A549 (cell line): ENCODE measurements at regions not wholly inside any gene's neighbourhood (a gene's known extent, or its start where the extent isn't known, plus 50 kb on each side); places are given as distances from the start of the nearest gene placed in this dataset.

Experiments used
- ATAC-seq, 2 experiments: fragments of 200-7000 bp in 1 of 2; fragments of >200 bp in 1 of 2; cut with Nextera tagmentation in 1 of 2; cut with Tn5 transposase in 1 of 2; 3 replicates each; pipeline versions ENCODE4 v1.8.0 to v1.9.1; 2018 to 2020; ENCODE audit warnings: mild to moderate bottlenecking in 1 of 2, moderate library complexity in 1 of 2
- CTCF ChIA-PET: fragments of 300-600 bp; sonication (Branson Sonifier 250); formaldehyde crosslinking; extraction: SDS; loops from one replicate; lab custom pipeline; 2021; ENCODE audit warnings: antibody characterized with exemption, inconsistent platforms; lab: Yijun Ruan, JAX
- POLR2A ChIA-PET: fragments of 350-600 bp; formaldehyde crosslinking; extraction: SDS; loops from one replicate; lab custom pipeline; 2021; ENCODE audit warnings: antibody characterized with exemption, inconsistent platforms; lab: Yijun Ruan, JAX
- DNase-seq, 2 experiments: peaks; one replicate each; pipeline versions ENCODE4 v3.0.0 to v3.0.0-alpha.2; 2011 to 2016; ENCODE audit warnings: low read depth in 1 of 2, low spot score in 1 of 2
- FAIRE-seq: peaks from 2 replicates; lab custom pipeline; 2011; peaks lifted over from hg19 to GRCh38; lab: Jason Lieb, UNC
- H3K27ac ChIP-seq, 2 experiments: fragments of >200 bp; sonication (Bioruptor Twin); formaldehyde crosslinking; 3 replicates each; pipeline ENCODE4 v1.5.1; 2016 to 2017
- H3K4me1 ChIP-seq: fragments of >200 bp; sonication (Bioruptor Twin); formaldehyde crosslinking; 3 replicates; pipeline ENCODE4 v1.6.1; 2016
- H3K4me2 ChIP-seq: fragments of >200 bp; sonication (Bioruptor Twin); formaldehyde crosslinking; 3 replicates; pipeline ENCODE4 v1.6.1; 2016
- H3K4me3 ChIP-seq: fragments of >200 bp; sonication (Bioruptor Twin); formaldehyde crosslinking; 3 replicates; pipeline ENCODE4 v1.5.1; 2016
- H3K9me3 ChIP-seq: fragments of >200 bp; sonication (Bioruptor Twin); formaldehyde crosslinking; 3 replicates; pipeline ENCODE4 v1.6.1; 2016
- CBX2 ChIP-seq: fragments of 200-600 bp; sonication (generic); IDR thresholded peaks from 2 replicates; pipeline ENCODE4 v1.6.1; 2016; ENCODE audit warnings: low read depth, mild to moderate bottlenecking, borderline replicate concordance
- CEBPB ChIP-seq, 2 experiments: fragments of >200 bp in 1 of 2; sonication (Bioruptor Twin) in 1 of 2; formaldehyde crosslinking in 1 of 2; IDR thresholded peaks; 2 replicates each; pipeline ENCODE4 v1.6.1; 2012 to 2016
- CHD4 ChIP-seq: fragments of 200-600 bp; sonication (generic); IDR thresholded peaks from 2 replicates; pipeline ENCODE4 v1.6.1; 2016; ENCODE audit warnings: antibody characterized with exemption, mild to moderate bottlenecking, borderline replicate concordance
- EHMT2 ChIP-seq: fragments of 200-600 bp; sonication (generic); IDR thresholded peaks from 2 replicates; pipeline ENCODE4 v1.6.1; 2016; ENCODE audit warnings: antibody characterized with exemption, low read depth, mild to moderate bottlenecking, moderate library complexity
- ESRRA ChIP-seq: fragments of 150-350 bp; IDR thresholded peaks from 2 replicates; pipeline ENCODE4 v1.6.1; 2014; ENCODE audit warnings: mild to moderate bottlenecking, low read length, borderline replicate concordance
- FOSB ChIP-seq: fragments of 250-450 bp; sonication (Bioruptor Pico); IDR thresholded peaks from 2 replicates; pipeline ENCODE4 v1.5.0; 2020; ENCODE audit warnings: mild to moderate bottlenecking, moderate library complexity
- FOSL2 ChIP-seq, 2 experiments: fragments of 450-650 bp in 1 of 2; fragments of >200 bp in 1 of 2; sonication (Bioruptor Twin) in 1 of 2; formaldehyde crosslinking; IDR thresholded peaks; 2 replicates each; pipeline versions ENCODE4 v1.5.0 to v1.6.1; 2016 to 2020; ENCODE audit warnings: mild to moderate bottlenecking in 1 of 2, moderate library complexity in 1 of 2
- GATA3 ChIP-seq: IDR thresholded peaks from 2 replicates; pipeline ENCODE4 v1.6.1; 2012; ENCODE audit warnings: borderline replicate concordance
- HEYL ChIP-seq: fragments of 250-450 bp; sonication (Bioruptor Pico); IDR thresholded peaks from 2 replicates; pipeline ENCODE4 v1.8.0; 2021; ENCODE audit warnings: mild to moderate bottlenecking, moderate library complexity
- JUNB ChIP-seq: fragments of >200 bp; sonication (Bioruptor Twin); formaldehyde crosslinking; IDR thresholded peaks from 2 replicates; pipeline ENCODE4 v1.6.1; 2016
- MAFK ChIP-seq: fragments of 450-650 bp; IDR thresholded peaks from 2 replicates; pipeline ENCODE4 v1.6.1; 2014; ENCODE audit not compliant: partially characterized antibody
- MAZ ChIP-seq: fragments of 150-350 bp; IDR thresholded peaks from 2 replicates; pipeline ENCODE4 v1.6.1; 2014; ENCODE audit warnings: antibody characterized with exemption, low read depth, low read length, borderline replicate concordance
- MYC ChIP-seq: IDR thresholded peaks from 2 replicates; pipeline ENCODE4 v1.6.1; 2012; ENCODE audit warnings: mild to moderate bottlenecking, inconsistent platforms, low read length, improper control_type of control experiment, borderline replicate concordance
- NFE2L2 ChIP-seq: fragments of 150-350 bp; conservative IDR thresholded peaks from 2 replicates; pipeline ENCODE4 v1.6.1; 2014; ENCODE audit warnings: low read length
- NR3C1 ChIP-seq: fragments of >200 bp; sonication (Bioruptor Twin); formaldehyde crosslinking; IDR thresholded peaks from 3 replicates; pipeline ENCODE4 v1.6.1; 2017
- POLR2A ChIP-seq: IDR thresholded peaks from 2 replicates; pipeline ENCODE4 v1.6.1; 2012; ENCODE audit warnings: mild to moderate bottlenecking, low read length
- RAD21 ChIP-seq, 2 experiments: fragments of >200 bp in 1 of 2; sonication (Bioruptor Twin) in 1 of 2; formaldehyde crosslinking in 1 of 2; IDR thresholded peaks in 1 of 2; conservative IDR thresholded peaks in 1 of 2; 2 replicates in 1 of 2; 3 replicates in 1 of 2; pipeline ENCODE4 v1.6.1; 2012 to 2018; ENCODE audit warnings: inconsistent platforms in 1 of 2
- RFX5 ChIP-seq: fragments of 450-650 bp; IDR thresholded peaks from 2 replicates; pipeline ENCODE4 v1.7.1; 2014; ENCODE audit warnings: antibody characterized with exemption, mild to moderate bottlenecking, moderate library complexity
- TP53 ChIP-seq: fragments of 250-450 bp; sonication (Bioruptor Pico); IDR thresholded peaks from 2 replicates; pipeline ENCODE4 v1.5.0; 2021; ENCODE audit warnings: mild to moderate bottlenecking, moderate library complexity
- ZFP36 ChIP-seq: fragments of 450-650 bp; IDR thresholded peaks from 2 replicates; pipeline ENCODE4 v1.6.1; 2014; ENCODE audit warnings: borderline replicate concordance; ENCODE audit not compliant: partially characterized antibody
- WGBS: methylation state at CpG from one replicate; pipeline ENCODE4 v1.1.6; 2017; ENCODE audit errors: missing lambda C conversion rate; 5-methylcytosine and 5-hydroxymethylcytosine counted together
- TF ChIP-seq, protein P1 (sequence below): IDR thresholded peaks from 2 replicates; pipeline ENCODE4 v1.6.1; 2012
- TF ChIP-seq, protein P2 (sequence below): fragments of 250-450 bp; sonication (Bioruptor Pico); IDR thresholded peaks from 2 replicates; pipeline ENCODE4 v1.5.0; 2021; ENCODE audit warnings: mild to moderate bottlenecking, moderate library complexity, borderline replicate concordance
- TF ChIP-seq, protein P3 (sequence below): fragments of 150-350 bp; IDR thresholded peaks from 2 replicates; pipeline ENCODE4 v1.6.1; 2014; ENCODE audit warnings: low read depth, mild to moderate bottlenecking, low read length
- TF ChIP-seq, protein P4 (sequence below): IDR thresholded peaks from 2 replicates; pipeline ENCODE4 v1.6.1; 2012
- TF ChIP-seq, protein P5 (sequence below): fragments of >200 bp; sonication (Bioruptor Twin); formaldehyde crosslinking; IDR thresholded peaks from 3 replicates; pipeline ENCODE4 v1.5.1; 2016

DNA sequence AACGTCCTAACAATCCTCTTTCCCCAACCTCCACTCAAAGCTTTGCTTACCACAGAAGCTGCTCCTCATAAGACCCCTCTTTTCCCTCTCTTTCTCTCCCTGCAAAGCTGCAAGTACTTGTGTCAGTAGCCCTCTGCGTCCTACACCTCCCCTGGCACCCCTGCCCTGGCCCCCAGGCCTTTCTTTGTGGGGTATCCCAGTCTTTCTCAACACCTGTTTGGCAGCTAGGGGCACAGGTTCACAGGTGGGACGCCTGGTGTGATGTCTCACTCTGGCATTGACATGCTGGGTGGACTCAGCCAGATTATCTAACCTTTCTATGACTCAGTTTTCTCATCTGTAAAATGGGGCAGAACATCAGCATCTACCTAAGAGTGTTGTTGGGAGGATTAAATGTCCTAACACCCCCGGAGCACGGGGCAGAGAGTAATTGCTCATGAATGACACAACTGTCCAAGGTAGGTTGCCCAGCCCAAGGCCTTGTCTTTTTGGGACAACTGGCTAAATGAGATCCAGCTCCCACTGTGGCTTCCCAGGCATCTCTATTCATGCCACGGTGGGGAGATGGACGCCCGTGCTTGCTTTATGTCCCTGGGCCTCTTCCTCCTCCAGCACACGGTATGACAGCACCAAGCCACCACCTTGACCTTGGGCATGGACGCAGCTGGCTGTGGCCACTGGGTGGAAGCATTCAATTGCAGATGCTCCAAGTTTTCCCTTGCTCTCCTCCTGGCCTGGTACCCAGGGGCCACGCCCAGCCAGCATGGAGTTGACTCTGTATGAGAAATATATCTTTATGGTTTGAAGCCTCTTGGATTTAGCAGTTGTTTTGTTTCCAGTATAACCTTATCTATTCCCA, 190.4 kb downstream of the RGS3 start:
- ATAC-seq, result no peak
- POLR2A ChIA-PET, result interaction anchor here (3.1 kb wide), 1 partner anchor 59 kb away, joined by 26 read pairs; no protein-coding TSS in a partner anchor
- TF ChIP-seq ESRRA (no peak), POLR2A (no peak), FOSL2 (IDR thresholded peaks at IDR 0.05) (no peak), FOSL2 (CRISPR knock-in tag; IDR thresholded peaks at IDR 0.05) (no peak), FOSB (no peak), RAD21 (conservative IDR thresholded peaks at IDR 0.05 in 1 of 2, IDR thresholded peaks at IDR 0.05 in 1 of 2) (no peak), MAZ (no peak), NR3C1 (no peak), CEBPB (IDR thresholded peaks at IDR 0.05) (no peak), JUNB (no peak), RFX5 (no peak), HEYL (CRISPR knock-in tag) (no peak), MAFK (no peak)
- TF ChIP-seq, protein P1, sequence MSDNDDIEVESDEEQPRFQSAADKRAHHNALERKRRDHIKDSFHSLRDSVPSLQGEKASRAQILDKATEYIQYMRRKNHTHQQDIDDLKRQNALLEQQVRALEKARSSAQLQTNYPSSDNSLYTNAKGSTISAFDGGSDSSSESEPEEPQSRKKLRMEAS, result no peak
- TF ChIP-seq, protein P2, sequence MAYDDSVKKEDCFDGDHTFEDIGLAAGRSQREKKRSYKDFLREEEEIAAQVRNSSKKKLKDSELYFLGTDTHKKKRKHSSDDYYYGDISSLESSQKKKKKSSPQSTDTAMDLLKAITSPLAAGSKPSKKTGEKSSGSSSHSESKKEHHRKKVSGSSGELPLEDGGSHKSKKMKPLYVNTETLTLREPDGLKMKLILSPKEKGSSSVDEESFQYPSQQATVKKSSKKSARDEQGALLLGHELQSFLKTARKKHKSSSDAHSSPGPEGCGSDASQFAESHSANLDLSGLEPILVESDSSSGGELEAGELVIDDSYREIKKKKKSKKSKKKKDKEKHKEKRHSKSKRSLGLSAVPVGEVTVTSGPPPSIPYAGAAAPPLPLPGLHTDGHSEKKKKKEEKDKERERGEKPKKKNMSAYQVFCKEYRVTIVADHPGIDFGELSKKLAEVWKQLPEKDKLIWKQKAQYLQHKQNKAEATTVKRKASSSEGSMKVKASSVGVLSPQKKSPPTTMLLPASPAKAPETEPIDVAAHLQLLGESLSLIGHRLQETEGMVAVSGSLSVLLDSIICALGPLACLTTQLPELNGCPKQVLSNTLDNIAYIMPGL (CRISPR knock-in tag), result no peak
- TF ChIP-seq, protein P3, sequence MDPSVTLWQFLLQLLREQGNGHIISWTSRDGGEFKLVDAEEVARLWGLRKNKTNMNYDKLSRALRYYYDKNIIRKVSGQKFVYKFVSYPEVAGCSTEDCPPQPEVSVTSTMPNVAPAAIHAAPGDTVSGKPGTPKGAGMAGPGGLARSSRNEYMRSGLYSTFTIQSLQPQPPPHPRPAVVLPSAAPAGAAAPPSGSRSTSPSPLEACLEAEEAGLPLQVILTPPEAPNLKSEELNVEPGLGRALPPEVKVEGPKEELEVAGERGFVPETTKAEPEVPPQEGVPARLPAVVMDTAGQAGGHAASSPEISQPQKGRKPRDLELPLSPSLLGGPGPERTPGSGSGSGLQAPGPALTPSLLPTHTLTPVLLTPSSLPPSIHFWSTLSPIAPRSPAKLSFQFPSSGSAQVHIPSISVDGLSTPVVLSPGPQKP, result no peak
- TF ChIP-seq, protein P4, sequence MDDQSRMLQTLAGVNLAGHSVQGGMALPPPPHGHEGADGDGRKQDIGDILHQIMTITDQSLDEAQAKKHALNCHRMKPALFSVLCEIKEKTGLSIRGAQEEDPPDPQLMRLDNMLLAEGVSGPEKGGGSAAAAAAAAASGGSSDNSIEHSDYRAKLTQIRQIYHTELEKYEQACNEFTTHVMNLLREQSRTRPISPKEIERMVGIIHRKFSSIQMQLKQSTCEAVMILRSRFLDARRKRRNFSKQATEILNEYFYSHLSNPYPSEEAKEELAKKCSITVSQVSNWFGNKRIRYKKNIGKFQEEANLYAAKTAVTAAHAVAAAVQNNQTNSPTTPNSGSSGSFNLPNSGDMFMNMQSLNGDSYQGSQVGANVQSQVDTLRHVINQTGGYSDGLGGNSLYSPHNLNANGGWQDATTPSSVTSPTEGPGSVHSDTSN, result no peak
- FAIRE-seq, result no peak
- peaks cover 26% of the 10 kb centered on the region for H3K4me1 ChIP-seq
- no peak overlapping the region; a peak in 1 of 6 replicates for H3K27ac ChIP-seq
- no peaks in the 10 kb centered on the region for H3K9me3 ChIP-seq
- no peak overlapping the region for H3K4me3 ChIP-seq
- DNase-seq, result no peak
- CTCF ChIA-PET, result interaction anchor here (1.0 to 26.0 kb wide), 23 partner anchors 7 to 380 kb away, joined by 3 to 1349 read pairs (median 9); no protein-coding TSS in a partner anchor
- H3K4me2 ChIP-seq, result no peak overlapping the region
- 69% methylated on average over 11 of the region's 11 CpGs for WGBS

DNA sequence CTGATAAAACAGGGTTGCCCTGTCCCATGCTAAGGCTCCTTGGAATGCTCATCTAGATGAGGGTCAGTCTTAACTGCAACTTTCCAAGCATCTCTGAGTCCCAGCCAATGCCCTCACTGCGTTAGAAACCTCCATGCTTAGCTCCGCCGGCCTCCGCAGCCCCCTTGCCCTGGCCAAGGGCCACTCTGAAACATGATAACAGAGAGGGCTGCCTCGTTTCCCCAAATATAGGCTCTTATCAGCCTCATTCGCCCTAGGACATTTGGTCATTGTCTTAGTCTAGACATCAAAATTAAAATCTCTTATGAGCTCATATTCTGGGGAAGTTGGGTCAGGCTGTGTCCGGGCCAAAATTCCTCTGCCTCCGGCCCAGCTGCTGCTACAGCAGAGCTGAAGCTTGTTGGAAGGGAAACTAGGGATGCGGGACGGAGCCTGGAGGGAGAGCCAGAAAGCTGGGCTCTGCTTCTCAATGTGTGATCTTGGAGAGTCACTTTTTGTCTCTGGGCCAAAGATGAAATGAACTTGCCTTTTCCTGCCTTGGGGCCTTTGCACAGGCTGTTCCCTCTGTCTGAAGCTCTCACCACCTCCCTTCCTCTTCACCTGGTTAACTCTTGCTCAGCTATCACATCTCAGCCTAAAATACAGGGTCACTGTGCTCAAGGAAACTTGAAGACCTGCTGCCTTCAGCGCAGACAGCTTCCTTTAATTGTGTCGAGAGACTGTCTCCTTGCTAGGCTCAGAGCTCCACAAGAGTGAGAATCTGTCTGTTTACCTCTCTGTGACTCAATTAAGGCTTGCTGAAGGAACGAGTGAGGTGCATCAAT, 191.3 kb downstream of the RGS3 start:
- 83% methylated on average over 13 of the region's 13 CpGs for WGBS
- 0 out of 3 replicates have a peak overlapping the region, but pooled peaks have one; percentile 26 for H3K4me2 ChIP-seq
- ATAC-seq, result peak in 1 of 2 experiments; percentile 2; a peak in 2 of 6 replicates
- no peak overlapping the region for H3K4me3 ChIP-seq
- POLR2A ChIA-PET, result interaction anchor here (1.3 to 3.1 kb wide), 3 partner anchors 60 to 245 kb away, joined by 3 to 26 read pairs (median 5); partner anchors contain the start of genes C9orf43 and POLE3
- H3K27ac ChIP-seq, result peak overlapping the region; percentile 26 to 79; a peak in 3 of 6 replicates
- FAIRE-seq, result no peak
- DNase-seq, result no peak
- H3K4me1 ChIP-seq, result peaks cover 26% of the 10 kb centered on the region
- H3K9me3 ChIP-seq, result no peaks in the 10 kb centered on the region
- CTCF ChIA-PET, result interaction anchor here (0.6 to 26.0 kb wide), 66 partner anchors 8 to 381 kb away, joined by 3 to 1349 read pairs (median 5); partner anchors contain the start of genes ALAD, CDC26 and PRPF4
- no peak for TF ChIP-seq ZFP36
- TF ChIP-seq, protein P2 (CRISPR knock-in tag), result no peak
- TF ChIP-seq TP53, result no peak
- no peak for TF ChIP-seq CBX2
- no peak for TF ChIP-seq NR3C1
- no peak for TF ChIP-seq MYC
- TF ChIP-seq GATA3, result no peak
- TF ChIP-seq EHMT2, result no peak
- TF ChIP-seq, protein P5, sequence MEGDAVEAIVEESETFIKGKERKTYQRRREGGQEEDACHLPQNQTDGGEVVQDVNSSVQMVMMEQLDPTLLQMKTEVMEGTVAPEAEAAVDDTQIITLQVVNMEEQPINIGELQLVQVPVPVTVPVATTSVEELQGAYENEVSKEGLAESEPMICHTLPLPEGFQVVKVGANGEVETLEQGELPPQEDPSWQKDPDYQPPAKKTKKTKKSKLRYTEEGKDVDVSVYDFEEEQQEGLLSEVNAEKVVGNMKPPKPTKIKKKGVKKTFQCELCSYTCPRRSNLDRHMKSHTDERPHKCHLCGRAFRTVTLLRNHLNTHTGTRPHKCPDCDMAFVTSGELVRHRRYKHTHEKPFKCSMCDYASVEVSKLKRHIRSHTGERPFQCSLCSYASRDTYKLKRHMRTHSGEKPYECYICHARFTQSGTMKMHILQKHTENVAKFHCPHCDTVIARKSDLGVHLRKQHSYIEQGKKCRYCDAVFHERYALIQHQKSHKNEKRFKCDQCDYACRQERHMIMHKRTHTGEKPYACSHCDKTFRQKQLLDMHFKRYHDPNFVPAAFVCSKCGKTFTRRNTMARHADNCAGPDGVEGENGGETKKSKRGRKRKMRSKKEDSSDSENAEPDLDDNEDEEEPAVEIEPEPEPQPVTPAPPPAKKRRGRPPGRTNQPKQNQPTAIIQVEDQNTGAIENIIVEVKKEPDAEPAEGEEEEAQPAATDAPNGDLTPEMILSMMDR, result no peak
- TF ChIP-seq RFX5, result no peak
- no peak for TF ChIP-seq CHD4
- TF ChIP-seq RAD21 (conservative IDR thresholded peaks at IDR 0.05 in 1 of 2, IDR thresholded peaks at IDR 0.05 in 1 of 2), result no peak
- TF ChIP-seq NFE2L2, result no peak
